Transverse colon (tissue), 3 donors: ENCODE measurements at regions not wholly inside any gene's neighbourhood (a gene's known extent, or its start where the extent isn't known, plus 50 kb on each side); places are given as distances from the start of the nearest gene placed in this dataset.

Source experiments
- CTCF ChIP-seq, 5 experiments: fragments of 200-600 bp in 3 of 5; fragments of 450-650 bp in 2 of 5; sonication (generic) in 3 of 5; IDR thresholded peaks; 1 replicate in 2 of 5; 2 replicates in 3 of 5; pipeline ENCODE4 v1.5.1; 2016 to 2017; ENCODE audit warnings: antibody characterized with exemption in 5 of 5, inconsistent platforms in 3 of 5, mild to moderate bottlenecking in 2 of 5, moderate library complexity in 1 of 5
- POLR2A ChIP-seq: fragments of 450-650 bp; IDR thresholded peaks from one replicate; pipeline ENCODE4 v1.6.1; 2016; ENCODE audit warnings: antibody characterized with exemption, mild to moderate bottlenecking, moderate library complexity

- TF ChIP-seq CTCF (IDR thresholded peaks at IDR 0.05) (no peak), POLR2A (no peak)
Observed at GRCh38 chr16:82497139-82497538, 129.6 kb upstream of the CDH13 start.
